AG09319 (cell line): ENCODE measurements at regions not wholly inside any gene's neighbourhood (a gene's known extent, or its start where the extent isn't known, plus 50 kb on each side); places are given as distances from the start of the nearest gene placed in this dataset.

Experiments
- DNase-seq: peaks from one replicate; pipeline ENCODE4 v3.0.0-alpha.2; 2010; ENCODE audit warnings: low read depth; ENCODE audit errors: extremely low read depth
- CTCF ChIP-seq: IDR thresholded peaks from 2 replicates; pipeline ENCODE4 v1.5.1; 2011; ENCODE audit warnings: low read depth, mild to moderate bottlenecking, inconsistent platforms, low read length, moderate library complexity

- peak; percentile 38 for DNase-seq
Measured at GRCh38 chr5:34494111-34494755, 161.9 kb upstream of the RAI14 start.

GRCh38 chr5:34495178-34495577 lies 160.9 kb upstream of the RAI14 start:
- TF ChIP-seq CTCF = no peak
- DNase-seq = no peak

More at GRCh38 chr5:34494111-34494755, 161.9 kb upstream of the RAI14 start:
- TF ChIP-seq CTCF = no peak

- no peak for DNase-seq
- no peak for TF ChIP-seq CTCF
Measured at GRCh38 chr5:34496260-34496691, 159.9 kb upstream of the RAI14 start.

- no peak for DNase-seq
- no peak for TF ChIP-seq CTCF
Measured at GRCh38 chr5:34496701-34497469, 159.2 kb upstream of the RAI14 start.

- TF ChIP-seq CTCF = no peak
- no peak for DNase-seq
Measured at GRCh38 chr5:34497470-34497808, 158.7 kb upstream of the RAI14 start.

- DNase-seq = no peak
- TF ChIP-seq CTCF = no peak
Measured at GRCh38 chr5:34498572-34498971, 157.6 kb upstream of the RAI14 start.

GRCh38 chr5:34499001-34499734 lies 157.0 kb upstream of the RAI14 start:
- no peak for TF ChIP-seq CTCF
- DNase-seq = no peak
